ENCODE measurements at regions not wholly inside any gene's neighbourhood (a gene's known extent, or its start where the extent isn't known, plus 50 kb on each side); places are given as distances from the start of the nearest gene placed in this dataset.
A peak's percentile ranks its signal among the peaks of the same experiment; 100 is the strongest.
"Not testable (repeated sequence)": the region's sequence is repeated elsewhere in the genome, so short reads cannot be mapped to it uniquely, and the experiment has no call there.

GRCh38 chr6:166253778-166254204 lies 54.4 kb downstream of the PRR18 start:
- DNase-seq, result peak; percentile 28 to 29

- peak; percentile 18 to 29 for DNase-seq
Measured at GRCh38 chr6:166253281-166253681, 54.9 kb downstream of the PRR18 start.

GRCh38 chr6:166252601-166253000 lies 55.6 kb downstream of the PRR18 start:
- no peak for DNase-seq

GRCh38 chr6:166251655-166252054 lies 56.5 kb downstream of the PRR18 start:
- DNase-seq, result no peak

- no peak for DNase-seq
Measured at GRCh38 chr6:166251211-166251610, 57.0 kb downstream of the PRR18 start.

GRCh38 chr6:166249061-166249785 lies 59.0 kb downstream of the PRR18 start:
- DNase-seq, result not testable (repeated sequence)

- no peak for DNase-seq
Measured at GRCh38 chr6:166245148-166245547, 63.0 kb downstream of the PRR18 start.

GRCh38 chr6:166244353-166245045 lies 63.7 kb downstream of the PRR18 start:
- DNase-seq, result no peak

- no peak for DNase-seq
Measured at GRCh38 chr6:166242888-166243287, 65.3 kb downstream of the PRR18 start.

- DNase-seq, result no peak
Measured at GRCh38 chr6:166241974-166242373, 66.2 kb downstream of the PRR18 start.

GRCh38 chr6:166240889-166241288 lies 67.3 kb downstream of the PRR18 start:
- no peak for DNase-seq

GRCh38 chr6:166237617-166238016 lies 70.0 kb upstream of the TBXT start:
- DNase-seq, result no peak

GRCh38 chr6:166236596-166236995 lies 68.9 kb upstream of the TBXT start:
- DNase-seq, result no peak

GRCh38 chr6:166235666-166236292 lies 68.1 kb upstream of the TBXT start:
- DNase-seq, result no peak

GRCh38 chr6:166231181-166231580 lies 63.5 kb upstream of the TBXT start:
- not testable (repeated sequence) for DNase-seq

- no peak for DNase-seq
Measured at GRCh38 chr6:166228839-166229528, 61.3 kb upstream of the TBXT start.

- no peak for DNase-seq
Measured at GRCh38 chr6:166228425-166228824, 60.8 kb upstream of the TBXT start.

- no peak for DNase-seq
Measured at GRCh38 chr6:166223079-166223478, 55.4 kb upstream of the TBXT start.

GRCh38 chr6:166222631-166223030 lies 55.0 kb upstream of the TBXT start:
- DNase-seq, result no peak

GRCh38 chr6:166221636-166222035 lies 54.0 kb upstream of the TBXT start:
- no peak for DNase-seq

GRCh38 chr6:166221040-166221439 lies 53.4 kb upstream of the TBXT start:
- peak; percentile 12 to 13 for DNase-seq
